GM23338 (cell line): ENCODE measurements at regions not wholly inside any gene's neighbourhood (a gene's known extent, or its start where the extent isn't known, plus 50 kb on each side); places are given as distances from the start of the nearest gene placed in this dataset.

ENCODE experiments used
- ATAC-seq: fragments of 200-7000 bp; cut with Tn5 transposase; 3 replicates; pipeline ENCODE4 v1.9.1; 2020
- DNase-seq: peaks from one replicate; pipeline ENCODE4 v3.0.0-alpha.2; 2015; ENCODE audit warnings: low spot score
- H2AFZ ChIP-seq: fragments of 200-600 bp; sonication (generic); 2 replicates; pipeline ENCODE4 v1.8.0; 2016; ENCODE audit warnings: antibody characterized with exemption, mild to moderate bottlenecking, moderate library complexity
- H3F3A ChIP-seq: fragments of 200-600 bp; sonication (generic); replicated peaks from 2 replicates; pipeline ENCODE4 v1.8.0; 2017; ENCODE audit warnings: antibody characterized with exemption, mixed run types, low read depth
- H3K27ac ChIP-seq: fragments of 200-600 bp; sonication (generic); 2 replicates; pipeline ENCODE4 v1.6.1; 2016; ENCODE audit warnings: low read depth
- H3K27me3 ChIP-seq: fragments of 200-600 bp; sonication (generic); 2 replicates; pipeline ENCODE4 v1.8.0; 2016; ENCODE audit warnings: mild to moderate bottlenecking, mixed run types, moderate library complexity; ENCODE audit not compliant: insufficient read depth
- H3K36me3 ChIP-seq: fragments of 200-600 bp; sonication (generic); 2 replicates; pipeline ENCODE4 v1.8.0; 2016; ENCODE audit warnings: mild to moderate bottlenecking; ENCODE audit not compliant: insufficient read depth
- H3K4me1 ChIP-seq: fragments of 200-600 bp; sonication (generic); 2 replicates; pipeline ENCODE4 v1.8.0; 2016; ENCODE audit warnings: mild to moderate bottlenecking, moderate library complexity; ENCODE audit not compliant: insufficient read depth
- H3K4me2 ChIP-seq: fragments of 200-600 bp; sonication (generic); 2 replicates; pipeline ENCODE4 v1.7.1; 2017; ENCODE audit warnings: mixed run types
- H3K4me3 ChIP-seq: fragments of 200-600 bp; sonication (generic); 2 replicates; pipeline ENCODE4 v1.6.1; 2016; ENCODE audit warnings: mixed run types
- H3K79me2 ChIP-seq: fragments of 200-600 bp; sonication (generic); replicated peaks from 2 replicates; pipeline ENCODE4 v1.8.0; 2017; ENCODE audit warnings: mild to moderate bottlenecking; ENCODE audit not compliant: insufficient read depth
- H3K9me2 ChIP-seq: fragments of 200-600 bp; sonication (generic); 2 replicates; pipeline ENCODE4 v1.8.0; 2017; ENCODE audit not compliant: insufficient read depth
- H4K20me1 ChIP-seq: fragments of 200-600 bp; sonication (generic); replicated peaks from 2 replicates; pipeline ENCODE4 v1.8.0; 2017; ENCODE audit warnings: mild to moderate bottlenecking; ENCODE audit not compliant: insufficient read depth
- H3K27ac Mint-ChIP-seq: 2 replicates; pipeline ENCODE4 v1.8.0; 2020; ENCODE audit warnings: inconsistent platforms, mild to moderate bottlenecking, moderate library complexity, mixed read lengths
- H3K27me3 Mint-ChIP-seq: 3 replicates; pipeline ENCODE4 v1.8.0; 2022; ENCODE audit warnings: low read depth, mild to moderate bottlenecking, moderate library complexity, mixed read lengths, inconsistent platforms; ENCODE audit not compliant: insufficient read depth, poor library complexity
- H3K36me3 Mint-ChIP-seq: 3 replicates; pipeline ENCODE4 v1.8.0; 2021; ENCODE audit warnings: low read depth, mild to moderate bottlenecking, inconsistent platforms, moderate library complexity, mixed read lengths
- H3K4me1 Mint-ChIP-seq: 3 replicates; pipeline ENCODE4 v1.8.0; 2020; ENCODE audit warnings: mild to moderate bottlenecking, inconsistent platforms, mixed read lengths
- H3K4me3 Mint-ChIP-seq: 3 replicates; pipeline ENCODE4 v1.8.0; 2021; ENCODE audit warnings: moderate library complexity, mild to moderate bottlenecking, inconsistent platforms, mixed read lengths
- H3K9me3 Mint-ChIP-seq: 3 replicates; pipeline ENCODE4 v1.8.0; 2020; ENCODE audit warnings: moderate library complexity, mild to moderate bottlenecking, inconsistent platforms, mixed read lengths
- CREB1 ChIP-seq: fragments of 250-450 bp; sonication (Bioruptor Pico); IDR thresholded peaks from 2 replicates; pipeline ENCODE4 v1.5.0; 2020; ENCODE audit warnings: low read depth, mild to moderate bottlenecking, moderate library complexity
- CTCF ChIP-seq, 2 experiments: fragments of 200-600 bp in 1 of 2; sonication (generic) in 1 of 2; conservative IDR thresholded peaks; 2 replicates each; pipeline versions ENCODE4 v1.5.1 to v1.6.1; 2016 to 2017; ENCODE audit warnings: antibody characterized with exemption in 2 of 2, low read depth in 2 of 2, mild to moderate bottlenecking in 2 of 2, moderate library complexity in 1 of 2
- ETS1 ChIP-seq: IDR thresholded peaks from 2 replicates; pipeline ENCODE4 v1.6.1; 2016; ENCODE audit warnings: antibody characterized with exemption
- EZH2 ChIP-seq: fragments of 200-600 bp; sonication (generic); IDR thresholded peaks from one replicate; pipeline ENCODE4 v1.8.0; 2017; ENCODE audit warnings: antibody characterized with exemption, mild to moderate bottlenecking, low read depth; ENCODE audit not compliant: unreplicated experiment
- EZH2phosphoT487 ChIP-seq: fragments of 200-600 bp; sonication (generic); IDR thresholded peaks from one replicate; pipeline ENCODE4 v1.8.1; 2018; ENCODE audit warnings: antibody characterized with exemption; ENCODE audit not compliant: unreplicated experiment
- JUNB ChIP-seq: IDR thresholded peaks from one replicate; pipeline ENCODE4 v1.6.1; 2016; ENCODE audit warnings: antibody characterized with exemption; ENCODE audit not compliant: unreplicated experiment
- NANOG ChIP-seq: IDR thresholded peaks from 2 replicates; pipeline ENCODE4 v1.6.1; 2016; ENCODE audit warnings: antibody characterized with exemption, borderline replicate concordance
- POLR2AphosphoS5 ChIP-seq: IDR thresholded peaks from 2 replicates; pipeline ENCODE4 v1.6.1; 2016; ENCODE audit warnings: antibody characterized with exemption, low read depth
- STAT1 ChIP-seq: IDR thresholded peaks from one replicate; pipeline ENCODE4 v1.6.1; 2016; ENCODE audit warnings: antibody characterized with exemption; ENCODE audit not compliant: unreplicated experiment
- ZNF114 ChIP-seq: fragments of 250-450 bp; sonication (Bioruptor Pico); IDR thresholded peaks from 2 replicates; pipeline ENCODE4 v1.5.0; 2020; ENCODE audit warnings: mild to moderate bottlenecking, moderate library complexity
- ZNF331 ChIP-seq: fragments of 250-450 bp; sonication (Bioruptor Pico); IDR thresholded peaks from 2 replicates; pipeline ENCODE4 v1.5.0; 2020; ENCODE audit warnings: low read depth, mild to moderate bottlenecking, moderate library complexity
- ZNF462 ChIP-seq: fragments of 250-450 bp; sonication (Bioruptor Pico); IDR thresholded peaks from 2 replicates; pipeline ENCODE4 v1.5.0; 2020; ENCODE audit warnings: mild to moderate bottlenecking, moderate library complexity
- TF ChIP-seq, protein P1 (sequence below): IDR thresholded peaks from one replicate; pipeline ENCODE4 v1.6.1; 2018; ENCODE audit warnings: antibody characterized with exemption; ENCODE audit not compliant: unreplicated experiment

DNA sequence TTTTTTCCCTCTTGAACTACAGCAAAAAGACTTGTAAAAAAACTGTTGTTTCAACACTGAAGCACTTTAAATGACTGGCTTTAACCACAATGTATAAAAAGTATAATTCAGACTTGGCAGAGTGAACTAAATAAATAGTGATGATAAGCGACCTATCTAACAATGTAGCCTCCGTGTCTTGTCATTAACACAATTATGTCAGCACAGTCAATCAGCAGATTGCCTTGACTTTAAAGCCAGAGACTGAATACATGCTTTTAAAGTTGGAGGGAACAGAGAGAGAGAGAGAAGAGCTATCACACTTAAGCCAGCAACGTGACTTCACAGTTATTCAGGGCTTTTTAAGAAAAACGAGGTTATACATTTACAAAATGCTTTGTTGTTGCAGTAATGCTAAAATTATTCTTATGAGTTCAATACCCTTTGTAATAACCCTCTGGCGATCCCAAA, 378.1 kb downstream of the LMO4 start:
- Histone ChIP-seq H3K27me3 (no peaks in the 10 kb centered on the region), H3K9me2 (no peaks in the 10 kb centered on the region; the same call in 1 of the 2 replicates), H3K4me3 (no peak overlapping the region), H3F3A (no peaks in the 10 kb centered on the region), H3K27ac (no peak overlapping the region), H2AFZ (peak overlapping the region; percentile 28; the same call in 1 of the 2 replicates), H3K4me1 (peaks cover 13% of the 10 kb centered on the region; the same call in 1 of the 2 replicates), H3K79me2 (no peaks in the 10 kb centered on the region), H4K20me1 (no peaks in the 10 kb centered on the region), H3K4me2 (no peak overlapping the region), H3K36me3 (no peaks in the 10 kb centered on the region)
- H3K27ac Mint-ChIP-seq, result no peak overlapping the region
- H3K36me3 Mint-ChIP-seq, result peaks cover 13% of the 10 kb centered on the region
- no peak for TF ChIP-seq ZNF331 (CRISPR knock-in tag)
- TF ChIP-seq CTCF (conservative IDR thresholded peaks at IDR 0.05; ENCODE audit: low read depth in 2 of 2), result no peak
- TF ChIP-seq CREB1 (CRISPR knock-in tag), result no peak
- no peak for TF ChIP-seq POLR2AphosphoS5
- TF ChIP-seq ZNF462, result no peak
- no peak for TF ChIP-seq JUNB
- no peak for TF ChIP-seq EZH2
- TF ChIP-seq, protein P1, sequence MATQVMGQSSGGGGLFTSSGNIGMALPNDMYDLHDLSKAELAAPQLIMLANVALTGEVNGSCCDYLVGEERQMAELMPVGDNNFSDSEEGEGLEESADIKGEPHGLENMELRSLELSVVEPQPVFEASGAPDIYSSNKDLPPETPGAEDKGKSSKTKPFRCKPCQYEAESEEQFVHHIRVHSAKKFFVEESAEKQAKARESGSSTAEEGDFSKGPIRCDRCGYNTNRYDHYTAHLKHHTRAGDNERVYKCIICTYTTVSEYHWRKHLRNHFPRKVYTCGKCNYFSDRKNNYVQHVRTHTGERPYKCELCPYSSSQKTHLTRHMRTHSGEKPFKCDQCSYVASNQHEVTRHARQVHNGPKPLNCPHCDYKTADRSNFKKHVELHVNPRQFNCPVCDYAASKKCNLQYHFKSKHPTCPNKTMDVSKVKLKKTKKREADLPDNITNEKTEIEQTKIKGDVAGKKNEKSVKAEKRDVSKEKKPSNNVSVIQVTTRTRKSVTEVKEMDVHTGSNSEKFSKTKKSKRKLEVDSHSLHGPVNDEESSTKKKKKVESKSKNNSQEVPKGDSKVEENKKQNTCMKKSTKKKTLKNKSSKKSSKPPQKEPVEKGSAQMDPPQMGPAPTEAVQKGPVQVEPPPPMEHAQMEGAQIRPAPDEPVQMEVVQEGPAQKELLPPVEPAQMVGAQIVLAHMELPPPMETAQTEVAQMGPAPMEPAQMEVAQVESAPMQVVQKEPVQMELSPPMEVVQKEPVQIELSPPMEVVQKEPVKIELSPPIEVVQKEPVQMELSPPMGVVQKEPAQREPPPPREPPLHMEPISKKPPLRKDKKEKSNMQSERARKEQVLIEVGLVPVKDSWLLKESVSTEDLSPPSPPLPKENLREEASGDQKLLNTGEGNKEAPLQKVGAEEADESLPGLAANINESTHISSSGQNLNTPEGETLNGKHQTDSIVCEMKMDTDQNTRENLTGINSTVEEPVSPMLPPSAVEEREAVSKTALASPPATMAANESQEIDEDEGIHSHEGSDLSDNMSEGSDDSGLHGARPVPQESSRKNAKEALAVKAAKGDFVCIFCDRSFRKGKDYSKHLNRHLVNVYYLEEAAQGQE, result no peak
- no peak for TF ChIP-seq ZNF114 (CRISPR knock-in tag)
- no peak for TF ChIP-seq ETS1
- no peak for TF ChIP-seq NANOG
- no peak for TF ChIP-seq STAT1
- no peak for TF ChIP-seq EZH2phosphoT487
- H3K9me3 Mint-ChIP-seq, result peaks cover 20% of the 10 kb centered on the region; the same call in 2 of the 3 replicates
- H3K27me3 Mint-ChIP-seq, result peaks cover 1% of the 10 kb centered on the region
- no peak overlapping the region for H3K4me3 Mint-ChIP-seq
- H3K4me1 Mint-ChIP-seq, result peaks cover 4% of the 10 kb centered on the region
- no peak for DNase-seq
- no peak for ATAC-seq
